Esophagus muscularis mucosa (tissue), 4 donors: ENCODE measurements at regions not wholly inside any gene's neighbourhood (a gene's known extent, or its start where the extent isn't known, plus 50 kb on each side); places are given as distances from the start of the nearest gene placed in this dataset.

Experiments used
- DNase-seq: peaks from one replicate; pipeline ENCODE4 v3.0.0-alpha.2; 2017; ENCODE audit errors: extremely low spot score
- H3K27ac ChIP-seq, 4 donors: fragments of 200-600 bp; sonication (generic); replicated peaks in 1 of 4; 1 replicate in 3 of 4; 2 replicates in 1 of 4; pipeline ENCODE4 v1.5.1; 2016 to 2019; ENCODE audit warnings: mild to moderate bottlenecking in 1 of 4
- H3K27me3 ChIP-seq, 4 donors: fragments of 200-600 bp; sonication (generic); one replicate each; pipeline versions ENCODE4 v1.5.1 to v1.6.0; 2016 to 2019
- H3K36me3 ChIP-seq, 4 donors: fragments of 200-600 bp; sonication (generic); one replicate each; pipeline ENCODE4 v1.5.1; 2016 to 2019
- H3K4me1 ChIP-seq, 4 donors: fragments of 200-600 bp; sonication (generic); one replicate each; pipeline ENCODE4 v1.5.1; 2016 to 2019
- H3K4me3 ChIP-seq, 4 donors: fragments of 200-600 bp; sonication (generic); 1 replicate in 2 of 4; 2 replicates in 2 of 4; pipeline ENCODE4 v1.5.1; 2016 to 2019; ENCODE audit warnings: mild to moderate bottlenecking in 4 of 4, moderate library complexity in 1 of 4
- H3K9me3 ChIP-seq, 4 donors: fragments of 200-600 bp; sonication (generic); 1 replicate in 3 of 4; 2 replicates in 1 of 4; pipeline ENCODE4 v1.5.1; 2016 to 2019
- CTCF ChIP-seq, 3 experiments: fragments of 200-600 bp in 2 of 3; fragments of 450-650 bp in 1 of 3; sonication (generic) in 2 of 3; IDR thresholded peaks; one replicate each; pipeline ENCODE4 v1.5.1; 2017 to 2019; ENCODE audit warnings: antibody characterized with exemption in 3 of 3, mild to moderate bottlenecking in 2 of 3, moderate library complexity in 1 of 3
- EP300 ChIP-seq: sonication (generic); formaldehyde crosslinking; IDR thresholded peaks from one replicate; pipeline ENCODE4 v1.6.1; 2017; ENCODE audit warnings: antibody characterized with exemption
- POLR2A ChIP-seq: fragments of 450-650 bp; IDR thresholded peaks from one replicate; pipeline ENCODE4 v1.6.1; 2017; ENCODE audit warnings: antibody characterized with exemption, moderate library complexity, mild to moderate bottlenecking, low read depth
- POLR2AphosphoS5 ChIP-seq, 2 donors: sonication (generic); formaldehyde crosslinking; IDR thresholded peaks; one replicate each; pipeline ENCODE4 v1.6.1; 2017; ENCODE audit warnings: antibody characterized with exemption in 2 of 2
- WGBS: methylation state at CpG from one replicate; pipeline ENCODE4 v1.1.5; 2018; 5-methylcytosine and 5-hydroxymethylcytosine counted together
- intact Hi-C: fragments of 100-400 bp; cut with DNase I; formaldehyde crosslinking; loops from one replicate; pipeline ENCODE4 v1.15.1; 2023

- 28% methylated on average over 2 of the region's 2 CpGs for WGBS
- intact Hi-C loops: no loop called here
Measured at GRCh38 chr6:40290816-40291215, 296.3 kb downstream of the LRFN2 start.

DNA sequence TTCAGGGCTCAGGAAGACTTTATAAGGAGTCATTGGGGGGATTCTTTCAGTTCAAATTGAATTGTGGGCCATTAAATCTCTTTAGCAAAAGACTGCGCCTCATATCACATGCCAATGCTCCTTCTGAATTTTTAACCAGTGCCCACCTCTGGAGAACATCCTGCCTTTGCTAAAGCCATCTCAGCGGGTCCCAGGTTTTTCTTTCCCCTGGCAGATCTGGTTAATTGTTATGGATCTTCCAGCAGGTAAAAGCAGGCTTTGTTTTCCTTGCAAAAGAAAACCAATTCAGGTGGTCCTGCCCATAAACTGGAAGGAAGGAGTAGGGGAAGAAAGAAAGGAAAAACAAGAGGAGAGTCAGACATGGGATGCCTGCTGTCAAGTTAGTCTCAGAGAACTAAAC, 298.2 kb downstream of the LRFN2 start:
- Histone ChIP-seq H3K27ac (no peak overlapping the region), H3K4me1 (no peaks in the 10 kb centered on the region), H3K36me3 (no peaks in the 10 kb centered on the region), H3K9me3 (no peaks in the 10 kb centered on the region), H3K27me3 (peaks cover 0 to 28% (median 4%) of the 10 kb centered on the region in 4 donors), H3K4me3 (no peak overlapping the region)
- TF ChIP-seq CTCF (IDR thresholded peaks at IDR 0.05) (no peak), POLR2A (no peak), EP300 (no peak), POLR2AphosphoS5 (IDR thresholded peaks at IDR 0.05) (no peak)
- intact Hi-C loops: no loop called here
- WGBS: 81% methylated on average over 2 of the region's 2 CpGs
- DNase-seq: no peak

More at GRCh38 chr6:40290816-40291215, 296.3 kb downstream of the LRFN2 start:
- Histone ChIP-seq H3K4me3 (no peak overlapping the region), H3K4me1 (no peaks in the 10 kb centered on the region), H3K9me3 (no peaks in the 10 kb centered on the region), H3K27me3 (peaks cover 0 to 22% (median 4%) of the 10 kb centered on the region in 4 donors), H3K36me3 (no peaks in the 10 kb centered on the region), H3K27ac (no peak overlapping the region)
- DNase-seq: no peak
- TF ChIP-seq EP300 (no peak), POLR2AphosphoS5 (IDR thresholded peaks at IDR 0.05) (no peak), POLR2A (no peak), CTCF (IDR thresholded peaks at IDR 0.05) (no peak)

DNA sequence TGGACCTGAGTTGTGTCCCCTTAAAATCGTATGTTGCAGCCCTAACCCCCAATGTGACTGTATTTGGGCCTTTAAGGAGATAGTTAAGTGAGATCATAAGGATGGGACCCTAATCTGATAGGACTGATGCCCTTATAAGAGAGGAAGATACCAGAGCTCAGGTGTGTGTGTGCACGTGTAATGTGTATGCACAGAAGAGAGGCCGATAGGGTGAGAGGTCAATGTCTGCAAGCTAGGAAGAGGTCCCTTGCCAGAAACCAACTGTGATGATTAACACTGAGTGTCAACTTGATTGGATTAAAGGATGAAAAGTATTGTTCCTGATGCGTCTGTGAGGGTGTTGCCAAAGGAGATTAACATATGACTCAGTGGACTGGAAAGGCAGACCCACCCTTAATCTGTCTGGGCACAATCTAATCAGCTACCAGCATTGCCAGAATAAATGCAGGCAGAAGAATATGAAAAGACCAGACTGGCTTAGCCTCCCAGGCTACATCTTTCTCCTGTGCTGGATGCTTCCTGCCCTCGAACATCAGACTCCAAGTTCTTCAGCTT, 299.8 kb downstream of the LRFN2 start:
- TF ChIP-seq EP300 (no peak), CTCF (IDR thresholded peaks at IDR 0.05) (no peak), POLR2AphosphoS5 (IDR thresholded peaks at IDR 0.05) (no peak), POLR2A (no peak)
- DNase-seq: no peak
- no peaks in the 10 kb centered on the region for H3K9me3 ChIP-seq
- H3K36me3 ChIP-seq: no peaks in the 10 kb centered on the region
- WGBS: 74% methylated on average over 5 of the region's 5 CpGs
- no peak overlapping the region for H3K27ac ChIP-seq
- H3K4me1 ChIP-seq: no peaks in the 10 kb centered on the region
- H3K27me3 ChIP-seq: peaks cover 0 to 29% (median 4%) of the 10 kb centered on the region in 4 donors
- intact Hi-C loops: no loop called here
- no peak overlapping the region for H3K4me3 ChIP-seq

GRCh38 chr6:40286721-40287120, 300.4 kb downstream of the LRFN2 start:
- TF ChIP-seq POLR2AphosphoS5 (IDR thresholded peaks at IDR 0.05) (no peak), CTCF (IDR thresholded peaks at IDR 0.05) (no peak), POLR2A (no peak), EP300 (no peak)
- no peaks in the 10 kb centered on the region for H3K4me1 ChIP-seq
- no peak overlapping the region for H3K4me3 ChIP-seq
- no peak for DNase-seq
- H3K9me3 ChIP-seq: no peaks in the 10 kb centered on the region
- intact Hi-C loops: no loop called here
- no peaks in the 10 kb centered on the region for H3K36me3 ChIP-seq
- no peak overlapping the region for H3K27ac ChIP-seq
- WGBS: 57% methylated on average over 3 of the region's 3 CpGs
- peaks cover 0 to 29% (median 4%) of the 10 kb centered on the region in 4 donors for H3K27me3 ChIP-seq

- Histone ChIP-seq H3K36me3 (no peaks in the 10 kb centered on the region), H3K4me3 (no peak overlapping the region), H3K4me1 (no peaks in the 10 kb centered on the region), H3K27me3 (peaks cover 0 to 29% (median 4%) of the 10 kb centered on the region in 4 donors), H3K9me3 (no peaks in the 10 kb centered on the region), H3K27ac (no peak overlapping the region)
- DNase-seq: no peak
- TF ChIP-seq POLR2AphosphoS5 (IDR thresholded peaks at IDR 0.05) (no peak), CTCF (IDR thresholded peaks at IDR 0.05) (no peak), EP300 (no peak), POLR2A (no peak)
- intact Hi-C loops: no loop called here
- WGBS: 18% methylated on average over 10 of the region's 10 CpGs
Measured at GRCh38 chr6:40285996-40286395, 301.2 kb downstream of the LRFN2 start.
